ENCODE measurements at regions not wholly inside any gene's neighbourhood (a gene's known extent, or its start where the extent isn't known, plus 50 kb on each side); places are given as distances from the start of the nearest gene placed in this dataset.
A peak's percentile ranks its signal among the peaks of the same experiment; 100 is the strongest.

- DNase-seq (no peak), ATAC-seq (replicated peaks in 1 of 2) (no peak)
- H3K27me3 Mint-ChIP-seq (ENCODE audit: low read depth) = peaks cover 5% of the 10 kb centered on the region
- no peak overlapping the region for H3K27ac Mint-ChIP-seq
- peaks cover 0 to 3% of the 10 kb centered on the region in 2 donors for H3K9me3 Mint-ChIP-seq
- peaks cover 6% of the 10 kb centered on the region for H3K4me1 Mint-ChIP-seq (ENCODE audit: low read depth)
- no peak overlapping the region for H3K4me3 Mint-ChIP-seq
- H3K36me3 Mint-ChIP-seq (ENCODE audit: insufficient read depth in 2 of 2) = no peaks in the 10 kb centered on the region
Measured at GRCh38 chr13:99145461-99145860, 55.2 kb upstream of the UBAC2 start.

DNA sequence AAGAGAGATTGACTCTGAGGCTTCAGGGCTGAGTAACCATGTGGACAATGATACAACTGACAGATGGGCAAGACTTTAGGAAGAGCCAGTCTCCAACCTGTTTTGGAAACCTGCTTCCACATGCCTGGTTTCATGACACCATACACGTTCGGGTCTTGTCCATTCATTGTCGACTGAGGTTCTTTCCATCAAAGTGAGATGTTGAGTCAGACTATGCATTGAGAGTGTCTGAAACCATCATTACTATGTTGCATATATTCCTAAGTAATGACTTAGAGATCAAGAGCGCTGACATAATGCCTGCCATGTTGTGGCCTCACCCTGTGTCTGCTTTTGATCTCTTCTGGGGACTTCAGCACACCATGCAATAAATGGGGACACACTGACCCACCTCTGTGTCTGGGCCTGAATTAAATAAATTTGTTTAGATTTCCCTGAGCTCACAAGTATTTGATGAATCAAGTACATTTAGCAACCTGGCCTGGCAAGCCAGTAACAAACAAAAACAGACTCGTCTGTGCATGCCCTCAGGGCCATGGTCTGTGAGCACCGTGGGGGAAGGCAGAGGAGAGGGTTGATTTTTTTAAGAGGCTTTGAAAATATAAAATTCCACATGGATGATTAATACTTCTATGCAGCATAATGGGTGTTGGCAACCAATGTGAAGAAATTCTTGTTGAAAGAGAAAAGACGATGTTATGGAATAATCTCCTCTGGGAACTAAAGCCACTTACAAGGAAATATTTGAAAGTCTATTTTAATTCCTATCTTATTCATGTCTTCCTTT lies 49.9 kb upstream of the UBAC2 start:
- Mint-ChIP-seq H3K36me3 (ENCODE audit: insufficient read depth in 2 of 2) (no peaks in the 10 kb centered on the region), H3K4me1 (ENCODE audit: low read depth) (peaks cover 18% of the 10 kb centered on the region)
- ATAC-seq (replicated peaks in 1 of 2) = peak; percentile 26 to 37

More for the DNA sequence above, 49.9 kb upstream of the UBAC2 start:
- no peak for DNase-seq
- peaks cover 1 to 5% of the 10 kb centered on the region in 2 donors for H3K9me3 Mint-ChIP-seq
- H3K27ac Mint-ChIP-seq = no peak overlapping the region
- no peak overlapping the region for H3K4me3 Mint-ChIP-seq
- H3K27me3 Mint-ChIP-seq (ENCODE audit: low read depth) = peaks cover 4% of the 10 kb centered on the region
